ENCODE measurements at regions not wholly inside any gene's neighbourhood (a gene's known extent, or its start where the extent isn't known, plus 50 kb on each side); places are given as distances from the start of the nearest gene placed in this dataset.
"Not testable (repeated sequence)": the region's sequence is repeated elsewhere in the genome, so short reads cannot be mapped to it uniquely, and the experiment has no call there.

DNA sequence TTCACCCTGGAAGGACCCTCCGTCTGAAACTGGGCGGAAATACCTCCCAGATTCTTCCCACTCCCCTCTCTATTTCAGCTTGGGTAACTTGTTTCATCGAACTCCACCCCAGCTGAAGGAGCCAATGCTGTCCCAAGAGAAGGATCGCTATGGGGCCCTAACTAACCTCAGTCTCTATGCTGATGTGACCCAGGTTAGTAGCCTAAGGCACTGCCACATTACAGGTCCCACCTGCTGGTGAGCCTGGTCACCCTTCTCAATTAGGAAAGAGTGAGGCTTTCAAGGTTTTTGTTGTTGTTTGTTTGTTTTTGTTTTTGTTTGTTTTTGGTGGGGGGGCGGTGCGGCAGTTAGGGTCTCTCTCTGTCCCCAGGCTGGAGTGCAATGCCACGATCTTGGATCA, 168.4 kb downstream of the OR2B2 start:
- DNase-seq = peak; percentile 44
- H4K5ac ChIP-seq (ENCODE audit: low read length) = no peak overlapping the region
- no peaks in the 10 kb centered on the region for H3K79me1 ChIP-seq (ENCODE audit: low read length)
- no peak overlapping the region for H3K4ac ChIP-seq (ENCODE audit: low read depth, low read length)
- no peak overlapping the region for H3K4me2 ChIP-seq (ENCODE audit: low read length)
- no CpG with 5 or more reads among the region's 7 CpGs for WGBS (ENCODE audit: extremely low coverage, insufficient coverage, low lambda C conversion rate)
- H3K4me3 ChIP-seq (ENCODE audit: low read length) = no peak overlapping the region
- H2BK120ac ChIP-seq (ENCODE audit: low read depth, low read length) = no peak overlapping the region
- no peak overlapping the region for H3K27ac ChIP-seq (ENCODE audit: low read depth, low read length)
- no peak overlapping the region for H3K18ac ChIP-seq (ENCODE audit: low read length)
- no peaks in the 10 kb centered on the region for H3K79me2 ChIP-seq (ENCODE audit: control insufficient read depth, insufficient read depth, low read length)
- no peak overlapping the region for H4K8ac ChIP-seq (ENCODE audit: low read depth, low read length)
- H2AK5ac ChIP-seq (ENCODE audit: low read length) = no peak overlapping the region
- H3K36me3 ChIP-seq (ENCODE audit: control insufficient read depth, insufficient read depth, low read length) = no peaks in the 10 kb centered on the region
- peaks cover 12% of the 10 kb centered on the region for H3K27me3 ChIP-seq (ENCODE audit: insufficient read depth, low read length, poor library complexity)
- H3K9ac ChIP-seq (ENCODE audit: low read length) = no peak overlapping the region
- H3K23ac ChIP-seq (ENCODE audit: low read length) = no peak overlapping the region
- no peaks in the 10 kb centered on the region for H3K4me1 ChIP-seq (ENCODE audit: control insufficient read depth, low read depth, low read length)
- no peak overlapping the region for H2BK15ac ChIP-seq (replicated peaks; ENCODE audit: low read depth)
- H2BK5ac ChIP-seq (ENCODE audit: low read length) = no peak overlapping the region
- H3K56ac ChIP-seq (ENCODE audit: low read length) = no peak overlapping the region

GRCh38 chr6:27742833-27743573, 169.2 kb downstream of the OR2B2 start:
- WGBS (ENCODE audit: extremely low coverage, insufficient coverage, low lambda C conversion rate) = no CpG with 5 or more reads among the region's 10 CpGs
- Histone ChIP-seq H3K27me3 (ENCODE audit: insufficient read depth, low read length, poor library complexity) (peaks cover 12% of the 10 kb centered on the region), H3K56ac (ENCODE audit: low read length) (no peak overlapping the region)

GRCh38 chr6:27739902-27740301, 172.3 kb downstream of the OR2B2 start:
- H3K23ac ChIP-seq (ENCODE audit: low read length) = not testable (repeated sequence)

More at GRCh38 chr6:27742833-27743573, 169.2 kb downstream of the OR2B2 start:
- Histone ChIP-seq H3K4me1 (ENCODE audit: control insufficient read depth, low read depth, low read length) (no peaks in the 10 kb centered on the region), H3K23ac (ENCODE audit: low read length) (no peak overlapping the region), H3K36me3 (ENCODE audit: control insufficient read depth, insufficient read depth, low read length) (no peaks in the 10 kb centered on the region), H4K5ac (ENCODE audit: low read length) (no peak overlapping the region), H3K4me2 (ENCODE audit: low read length) (no peak overlapping the region), H3K4ac (ENCODE audit: low read depth, low read length) (no peak overlapping the region), H3K27ac (ENCODE audit: low read depth, low read length) (no peak overlapping the region), H3K4me3 (ENCODE audit: low read length) (no peak overlapping the region), H2AK5ac (ENCODE audit: low read length) (no peak overlapping the region), H3K9ac (ENCODE audit: low read length) (no peak overlapping the region), H2BK15ac (replicated peaks; ENCODE audit: low read depth) (no peak overlapping the region), H3K79me1 (ENCODE audit: low read length) (no peaks in the 10 kb centered on the region), H3K79me2 (ENCODE audit: control insufficient read depth, insufficient read depth, low read length) (no peaks in the 10 kb centered on the region), H2BK5ac (ENCODE audit: low read length) (no peak overlapping the region), H4K8ac (ENCODE audit: low read depth, low read length) (no peak overlapping the region), H2BK120ac (ENCODE audit: low read depth, low read length) (no peak overlapping the region), H3K18ac (ENCODE audit: low read length) (no peak overlapping the region)
- no peak for DNase-seq

DNA sequence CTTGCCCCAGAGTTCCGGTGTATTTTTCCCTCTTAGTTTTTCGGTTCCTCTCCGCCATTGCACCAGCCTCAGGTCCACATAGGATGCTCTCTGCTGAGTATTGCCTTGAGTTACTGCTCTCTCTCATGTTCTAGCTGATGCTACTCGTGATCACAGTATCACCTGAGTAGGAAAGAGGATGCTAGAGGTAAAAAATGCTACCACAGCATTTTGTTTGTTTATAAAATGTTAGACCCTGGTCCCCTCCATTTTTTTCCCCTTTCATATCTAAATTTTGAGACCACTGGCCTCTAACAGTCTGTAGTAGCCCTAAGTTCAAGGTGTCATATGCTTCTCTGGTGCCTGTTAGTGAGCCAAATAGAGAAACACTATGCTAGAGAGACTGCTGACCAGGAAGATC, 175.5 kb downstream of the OR2B2 start:
- Histone ChIP-seq H3K4me3 (ENCODE audit: low read length) (no peak overlapping the region), H3K9ac (ENCODE audit: low read length) (no peak overlapping the region), H3K27me3 (ENCODE audit: insufficient read depth, low read length, poor library complexity) (no peaks in the 10 kb centered on the region), H2AK5ac (ENCODE audit: low read length) (no peak overlapping the region), H3K4me1 (ENCODE audit: control insufficient read depth, low read depth, low read length) (no peaks in the 10 kb centered on the region), H3K4me2 (ENCODE audit: low read length) (no peak overlapping the region), H3K79me1 (ENCODE audit: low read length) (no peaks in the 10 kb centered on the region), H3K23ac (ENCODE audit: low read length) (no peak overlapping the region), H3K79me2 (ENCODE audit: control insufficient read depth, insufficient read depth, low read length) (no peaks in the 10 kb centered on the region), H3K36me3 (ENCODE audit: control insufficient read depth, insufficient read depth, low read length) (no peaks in the 10 kb centered on the region), H2BK120ac (ENCODE audit: low read depth, low read length) (no peak overlapping the region), H2BK15ac (replicated peaks; ENCODE audit: low read depth) (no peak overlapping the region), H4K5ac (ENCODE audit: low read length) (no peak overlapping the region), H2BK5ac (ENCODE audit: low read length) (no peak overlapping the region), H3K56ac (ENCODE audit: low read length) (no peak overlapping the region), H3K27ac (ENCODE audit: low read depth, low read length) (no peak overlapping the region), H3K18ac (ENCODE audit: low read length) (no peak overlapping the region), H4K8ac (ENCODE audit: low read depth, low read length) (no peak overlapping the region), H3K4ac (ENCODE audit: low read depth, low read length) (no peak overlapping the region)
- no CpG with 5 or more reads among the region's 4 CpGs for WGBS (ENCODE audit: extremely low coverage, insufficient coverage, low lambda C conversion rate)
- DNase-seq = no peak

More at GRCh38 chr6:27739902-27740301, 172.3 kb downstream of the OR2B2 start:
- H3K4me2 ChIP-seq (ENCODE audit: low read length); H4K5ac ChIP-seq (ENCODE audit: low read length); H3K18ac ChIP-seq (ENCODE audit: low read length); H3K36me3 ChIP-seq (ENCODE audit: control insufficient read depth, insufficient read depth, low read length); H3K79me2 ChIP-seq (ENCODE audit: control insufficient read depth, insufficient read depth, low read length); H3K9ac ChIP-seq (ENCODE audit: low read length); H3K4ac ChIP-seq (ENCODE audit: low read depth, low read length); H3K4me3 ChIP-seq (ENCODE audit: low read length); H3K79me1 ChIP-seq (ENCODE audit: low read length); H3K4me1 ChIP-seq (ENCODE audit: control insufficient read depth, low read depth, low read length); H3K27me3 ChIP-seq (ENCODE audit: insufficient read depth, low read length, poor library complexity); H2AK5ac ChIP-seq (ENCODE audit: low read length); H4K8ac ChIP-seq (ENCODE audit: low read depth, low read length); H2BK15ac ChIP-seq (replicated peaks; ENCODE audit: low read depth); H2BK120ac ChIP-seq (ENCODE audit: low read depth, low read length); H3K56ac ChIP-seq (ENCODE audit: low read length); DNase-seq; H2BK5ac ChIP-seq (ENCODE audit: low read length); H3K27ac ChIP-seq (ENCODE audit: low read depth, low read length): not testable (repeated sequence)
- WGBS (ENCODE audit: extremely low coverage, insufficient coverage, low lambda C conversion rate) = no CpG with 5 or more reads among the region's 8 CpGs

DNA sequence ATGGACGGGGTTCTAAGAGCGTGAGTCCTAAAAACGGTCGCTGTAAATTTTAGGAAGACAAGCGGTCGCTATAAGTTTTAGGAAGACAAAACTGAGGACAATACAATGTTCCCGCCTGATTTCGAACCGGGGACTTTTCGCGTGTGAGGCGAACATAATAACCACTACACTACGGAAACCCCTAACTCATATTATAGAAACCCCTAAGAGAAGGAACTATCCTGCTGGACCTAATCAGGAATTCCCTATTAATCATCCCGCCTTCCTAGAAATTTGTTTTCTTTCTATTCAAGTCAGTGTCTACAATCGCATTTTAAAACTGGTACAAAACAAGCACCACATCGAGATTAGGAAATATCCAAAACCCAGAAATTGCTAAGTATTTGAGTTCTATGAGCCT, 183.8 kb downstream of the OR2B2 start:
- no peak overlapping the region for H3K4ac ChIP-seq (ENCODE audit: low read depth, low read length)
- no peak overlapping the region for H2BK120ac ChIP-seq (ENCODE audit: low read depth, low read length)
- H3K27me3 ChIP-seq (ENCODE audit: insufficient read depth, low read length, poor library complexity) = no peaks in the 10 kb centered on the region
- H3K27ac ChIP-seq (ENCODE audit: low read depth, low read length) = no peak overlapping the region
- no peaks in the 10 kb centered on the region for H3K79me2 ChIP-seq (ENCODE audit: control insufficient read depth, insufficient read depth, low read length)
- DNase-seq = no peak
- no peak overlapping the region for H3K18ac ChIP-seq (ENCODE audit: low read length)
- H2BK15ac ChIP-seq (replicated peaks; ENCODE audit: low read depth) = no peak overlapping the region
- no peak overlapping the region for H3K9ac ChIP-seq (ENCODE audit: low read length)
- H4K5ac ChIP-seq (ENCODE audit: low read length) = no peak overlapping the region
- H3K79me1 ChIP-seq (ENCODE audit: low read length) = no peaks in the 10 kb centered on the region
- no peak overlapping the region for H3K23ac ChIP-seq (ENCODE audit: low read length)
- H3K36me3 ChIP-seq (ENCODE audit: control insufficient read depth, insufficient read depth, low read length) = no peaks in the 10 kb centered on the region
- H2AK5ac ChIP-seq (ENCODE audit: low read length) = no peak overlapping the region
- H3K56ac ChIP-seq (ENCODE audit: low read length) = no peak overlapping the region
- H3K4me2 ChIP-seq (ENCODE audit: low read length) = no peak overlapping the region
- no peak overlapping the region for H2BK5ac ChIP-seq (ENCODE audit: low read length)
- no peak overlapping the region for H4K8ac ChIP-seq (ENCODE audit: low read depth, low read length)
- H3K4me1 ChIP-seq (ENCODE audit: control insufficient read depth, low read depth, low read length) = no peaks in the 10 kb centered on the region
- WGBS (ENCODE audit: extremely low coverage, insufficient coverage, low lambda C conversion rate) = no CpG with 5 or more reads among the region's 16 CpGs
- no peak overlapping the region for H3K4me3 ChIP-seq (ENCODE audit: low read length)

GRCh38 chr6:27726619-27727023, 185.6 kb downstream of the OR2B2 start:
- WGBS (ENCODE audit: extremely low coverage, insufficient coverage, low lambda C conversion rate) = no CpG with 5 or more reads among the region's 10 CpGs
- peak; percentile 81 for DNase-seq
- no peak overlapping the region for H2AK5ac ChIP-seq (ENCODE audit: low read length)
- H3K18ac ChIP-seq (ENCODE audit: low read length) = no peak overlapping the region
- H3K79me1 ChIP-seq (ENCODE audit: low read length) = no peaks in the 10 kb centered on the region
- no peaks in the 10 kb centered on the region for H3K79me2 ChIP-seq (ENCODE audit: control insufficient read depth, insufficient read depth, low read length)
- no peak overlapping the region for H2BK120ac ChIP-seq (ENCODE audit: low read depth, low read length)
- no peak overlapping the region for H2BK15ac ChIP-seq (replicated peaks; ENCODE audit: low read depth)
- no peak overlapping the region for H3K23ac ChIP-seq (ENCODE audit: low read length)
- H3K4me2 ChIP-seq (ENCODE audit: low read length) = no peak overlapping the region
- no peak overlapping the region for H3K56ac ChIP-seq (ENCODE audit: low read length)
- H3K4me3 ChIP-seq (ENCODE audit: low read length) = no peak overlapping the region
- no peaks in the 10 kb centered on the region for H3K36me3 ChIP-seq (ENCODE audit: control insufficient read depth, insufficient read depth, low read length)
- H3K4ac ChIP-seq (ENCODE audit: low read depth, low read length) = no peak overlapping the region
- no peak overlapping the region for H4K8ac ChIP-seq (ENCODE audit: low read depth, low read length)
- H3K27me3 ChIP-seq (ENCODE audit: insufficient read depth, low read length, poor library complexity) = no peaks in the 10 kb centered on the region
- no peak overlapping the region for H2BK5ac ChIP-seq (ENCODE audit: low read length)
- H3K27ac ChIP-seq (ENCODE audit: low read depth, low read length) = no peak overlapping the region
- no peak overlapping the region for H3K9ac ChIP-seq (ENCODE audit: low read length)
- H4K5ac ChIP-seq (ENCODE audit: low read length) = no peak overlapping the region
- H3K4me1 ChIP-seq (ENCODE audit: control insufficient read depth, low read depth, low read length) = no peaks in the 10 kb centered on the region
